Stimulated activated naive CD8-positive, alpha-beta T cell treated with anti-CD3 and anti-CD28 coated beads, Interleukin-15, amount 100 ng/mL, for 72 hours (primary cell): ENCODE measurements at regions not wholly inside any gene's neighbourhood (a gene's known extent, or its start where the extent isn't known, plus 50 kb on each side); places are given as distances from the start of the nearest gene placed in this dataset.
"Not testable (repeated sequence)": the region's sequence is repeated elsewhere in the genome, so short reads cannot be mapped to it uniquely, and the experiment has no call there.

ENCODE experiments used
- ATAC-seq: fragments of 150-1000 bp; cut with Tn5 transposase; 2 replicates; pipeline ENCODE4 v1.10.0; 2021; ENCODE audit warnings: mild to moderate bottlenecking, moderate library complexity
- DNase-seq, 2 donors: peaks; one replicate each; pipeline ENCODE4 v3.0.0; 2021 to 2022
- H3K27ac Mint-ChIP-seq, 2 donors: one replicate each; pipeline ENCODE4 v1.8.0; 2022; ENCODE audit warnings: mild to moderate bottlenecking in 2 of 2, mixed read lengths in 2 of 2, moderate library complexity in 2 of 2
- H3K27me3 Mint-ChIP-seq: one replicate; pipeline ENCODE4 v1.8.0; 2022; ENCODE audit warnings: mixed read lengths
- H3K4me1 Mint-ChIP-seq: one replicate; pipeline ENCODE4 v1.8.0; 2022; ENCODE audit warnings: mild to moderate bottlenecking, mixed read lengths
- H3K4me3 Mint-ChIP-seq, 2 donors: one replicate each; pipeline ENCODE4 v1.8.0; 2022; ENCODE audit warnings: mild to moderate bottlenecking in 2 of 2, mixed read lengths in 2 of 2, moderate library complexity in 1 of 2
- H3K9me3 Mint-ChIP-seq, 2 donors: one replicate each; pipeline ENCODE4 v1.8.0; 2022; ENCODE audit warnings: mixed read lengths in 2 of 2

DNA sequence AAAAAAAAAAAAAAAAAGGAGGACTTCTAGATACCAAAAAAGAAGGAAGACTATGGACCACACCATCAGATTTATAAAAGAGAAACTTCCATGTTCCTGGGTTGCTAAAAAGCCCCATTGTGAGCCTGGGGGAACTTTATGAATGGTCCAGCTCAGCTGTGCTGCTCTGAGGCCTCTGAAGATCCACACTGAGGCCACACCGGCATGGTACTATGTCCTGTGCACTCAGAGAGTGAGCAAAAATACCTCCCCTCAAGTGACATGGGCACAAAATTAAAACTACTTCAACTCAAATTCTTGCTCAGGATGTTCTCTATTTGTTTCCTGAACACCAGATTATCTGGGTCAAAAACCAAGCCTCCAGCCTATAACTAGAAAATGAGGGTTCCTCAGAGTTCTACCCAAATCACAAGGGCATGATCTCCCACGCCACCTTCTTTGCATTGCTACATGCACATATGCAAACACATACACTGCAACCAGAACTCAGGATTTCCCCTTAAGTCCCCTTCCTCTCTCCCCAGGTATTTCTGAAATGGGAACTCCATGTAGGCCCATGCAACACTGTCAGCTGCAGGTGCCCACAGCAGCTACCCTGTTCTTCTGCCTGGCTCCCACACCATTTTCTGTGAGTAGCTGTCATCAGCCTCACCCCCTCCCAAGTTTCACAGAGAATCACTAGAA is 94.4 kb downstream of the SH3GLB1 start:
- H3K4me3 Mint-ChIP-seq: no peak overlapping the region
- peak; percentile 64 for ATAC-seq
- peaks cover 5 to 12% of the 10 kb centered on the region in 2 donors for H3K9me3 Mint-ChIP-seq
- no peaks in the 10 kb centered on the region for H3K27me3 Mint-ChIP-seq
- DNase-seq: no peak
- no peak overlapping the region for H3K27ac Mint-ChIP-seq
- H3K4me1 Mint-ChIP-seq: no peaks in the 10 kb centered on the region

DNA sequence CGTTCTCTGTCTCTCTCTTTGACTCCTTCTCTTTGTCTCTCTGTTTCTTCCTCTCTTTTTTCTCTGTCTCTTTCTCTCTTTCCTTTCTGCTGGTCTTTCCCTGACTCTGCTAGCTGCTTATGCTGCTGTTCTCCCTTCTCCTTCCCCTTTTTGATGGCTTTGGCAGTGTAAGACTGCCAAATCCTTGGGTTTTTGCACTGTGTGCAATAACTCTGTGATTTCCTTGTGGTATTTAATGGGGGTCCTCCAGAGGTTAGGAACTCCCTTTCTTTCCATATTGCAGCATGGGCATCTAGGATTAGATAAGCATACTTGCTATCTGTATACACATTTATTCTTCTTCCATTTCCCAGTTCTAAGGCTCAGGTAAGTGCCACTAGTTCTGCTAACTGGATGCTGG is 99.3 kb downstream of the SH3GLB1 start:
- not testable (repeated sequence) for H3K27ac Mint-ChIP-seq, H3K4me3 Mint-ChIP-seq, DNase-seq, ATAC-seq, H3K4me1 Mint-ChIP-seq, H3K27me3 Mint-ChIP-seq
- peaks cover 5 to 12% of the 10 kb centered on the region in 2 donors for H3K9me3 Mint-ChIP-seq

DNA sequence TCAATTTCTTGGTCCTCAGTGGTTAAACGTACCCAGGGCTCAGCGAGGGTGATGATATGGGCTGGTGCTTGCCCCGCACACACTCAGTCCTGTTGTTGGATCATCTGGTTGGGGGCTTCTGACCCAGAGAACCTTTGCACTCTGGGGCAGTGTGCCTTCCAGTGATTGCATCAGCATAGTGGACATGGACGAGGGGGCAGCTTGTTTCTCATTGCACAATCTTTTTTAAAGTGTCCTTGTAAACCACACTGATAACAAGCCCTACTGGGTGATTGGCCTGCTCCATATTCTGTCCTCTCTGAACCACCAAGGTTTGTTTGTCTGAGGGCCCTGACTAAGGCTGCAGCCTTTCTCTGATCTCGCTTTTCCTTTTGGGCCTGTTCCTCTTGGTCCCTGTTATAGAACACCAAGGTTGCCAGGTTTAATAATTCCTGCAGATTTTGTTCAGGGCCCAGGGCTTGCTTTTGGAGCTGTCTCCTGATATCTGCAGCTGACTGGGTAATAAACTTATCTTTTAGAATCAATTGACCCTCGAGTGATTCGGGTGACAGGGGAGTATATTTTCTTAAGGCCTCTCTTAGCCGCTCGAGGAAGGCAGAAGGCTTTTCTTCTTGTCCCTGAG is 101.6 kb downstream of the SH3GLB1 start:
- not testable (repeated sequence) for H3K4me3 Mint-ChIP-seq, H3K27ac Mint-ChIP-seq, H3K4me1 Mint-ChIP-seq, H3K27me3 Mint-ChIP-seq, DNase-seq, ATAC-seq
- peaks cover 5 to 12% of the 10 kb centered on the region in 2 donors for H3K9me3 Mint-ChIP-seq

DNA sequence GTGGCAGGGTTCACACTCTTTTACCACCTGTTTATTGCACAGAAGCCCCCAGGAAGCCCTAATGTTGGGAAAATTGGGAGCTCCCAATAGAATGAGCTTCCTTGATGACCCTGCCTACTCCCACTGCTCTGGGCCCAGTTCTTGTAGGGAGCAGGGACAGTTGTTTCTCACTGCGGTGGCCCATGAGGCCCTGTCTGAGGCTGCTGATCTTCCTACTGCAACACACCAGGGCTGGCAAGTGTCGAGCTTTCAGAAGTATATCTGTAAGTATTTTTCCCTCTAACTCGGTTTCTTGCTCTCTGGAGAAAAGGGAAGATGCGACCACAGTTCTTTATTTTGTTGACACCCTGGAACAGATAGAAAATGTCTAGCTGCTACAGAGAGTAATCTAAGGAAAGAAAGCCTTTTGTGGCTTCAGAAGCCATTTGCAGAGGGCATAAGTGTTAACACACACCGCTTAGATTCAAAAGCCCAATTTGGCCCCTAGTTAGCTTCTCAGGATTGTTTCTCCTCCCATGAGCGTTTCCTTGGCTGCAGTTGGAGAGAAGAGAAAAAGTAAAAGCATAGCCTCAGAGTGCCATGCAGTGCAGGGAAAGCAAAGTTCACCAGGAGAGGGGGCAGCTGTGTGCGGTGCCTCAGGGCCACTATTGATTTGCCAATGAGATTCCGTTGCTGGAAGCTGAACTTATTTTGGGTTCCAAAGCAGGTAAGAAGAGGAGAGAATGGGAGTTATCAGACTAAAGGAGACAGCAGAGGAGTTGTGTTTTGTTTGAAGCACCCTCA is 102.6 kb downstream of the SELENOF start:
- no peak overlapping the region for H3K27ac Mint-ChIP-seq
- H3K9me3 Mint-ChIP-seq: no peaks in the 10 kb centered on the region
- no peak for ATAC-seq

DNA sequence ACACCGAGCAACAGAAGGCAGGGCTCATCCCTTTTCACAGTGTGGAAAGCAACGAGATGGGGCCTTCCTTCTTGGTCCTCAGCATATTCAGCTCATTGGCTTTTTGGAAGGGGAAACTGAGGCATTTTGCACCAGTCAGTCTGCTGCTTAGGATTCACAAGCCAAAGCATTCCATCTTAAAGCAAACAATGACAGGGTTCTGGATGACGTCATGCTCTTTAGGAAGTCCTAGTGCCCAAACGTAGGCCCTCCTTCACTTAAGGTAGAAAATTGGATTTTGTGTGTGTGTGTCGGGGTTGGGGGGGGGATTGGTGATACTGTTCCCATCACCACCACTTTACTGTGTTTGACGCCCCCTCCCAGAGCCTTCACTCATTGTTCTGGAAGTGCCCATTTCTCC is 101.6 kb downstream of the SELENOF start:
- DNase-seq (no peak), ATAC-seq (no peak)
- H3K4me1 Mint-ChIP-seq: no peaks in the 10 kb centered on the region
- H3K9me3 Mint-ChIP-seq: no peaks in the 10 kb centered on the region
- H3K4me3 Mint-ChIP-seq: no peak overlapping the region
- no peak overlapping the region for H3K27ac Mint-ChIP-seq
- H3K27me3 Mint-ChIP-seq: no peaks in the 10 kb centered on the region

More for the DNA sequence above, 102.6 kb downstream of the SELENOF start:
- no peak for DNase-seq
- no peaks in the 10 kb centered on the region for H3K27me3 Mint-ChIP-seq
- no peaks in the 10 kb centered on the region for H3K4me1 Mint-ChIP-seq
- H3K4me3 Mint-ChIP-seq: no peak overlapping the region
